Activated naive CD4-positive, alpha-beta T cell treated with anti-CD3 and anti-CD28 coated beads, Interleukin-2, amount 50 U/mL, for 72 hours (primary cell): ENCODE measurements at regions not wholly inside any gene's neighbourhood (a gene's known extent, or its start where the extent isn't known, plus 50 kb on each side); places are given as distances from the start of the nearest gene placed in this dataset.

Experiments
- ATAC-seq, 2 donors: fragments of 150-1000 bp; cut with Tn5 transposase; 2 replicates each; pipeline ENCODE4 v1.10.0; 2021; ENCODE audit warnings: mild to moderate bottlenecking in 2 of 2, moderate library complexity in 2 of 2
- DNase-seq, 2 donors: peaks; one replicate each; pipeline ENCODE4 v3.0.0; 2021 to 2022; ENCODE audit warnings: low spot score in 2 of 2
- H3K27ac Mint-ChIP-seq, 2 donors: one replicate each; pipeline ENCODE4 v1.8.0; 2022; ENCODE audit warnings: mild to moderate bottlenecking in 2 of 2, mixed read lengths in 2 of 2
- H3K36me3 Mint-ChIP-seq, 2 donors: one replicate each; pipeline ENCODE4 v1.8.0; 2022; ENCODE audit warnings: mixed read lengths in 2 of 2
- H3K9me3 Mint-ChIP-seq, 2 donors: one replicate each; pipeline ENCODE4 v1.8.0; 2022; ENCODE audit warnings: mixed read lengths in 2 of 2

DNA sequence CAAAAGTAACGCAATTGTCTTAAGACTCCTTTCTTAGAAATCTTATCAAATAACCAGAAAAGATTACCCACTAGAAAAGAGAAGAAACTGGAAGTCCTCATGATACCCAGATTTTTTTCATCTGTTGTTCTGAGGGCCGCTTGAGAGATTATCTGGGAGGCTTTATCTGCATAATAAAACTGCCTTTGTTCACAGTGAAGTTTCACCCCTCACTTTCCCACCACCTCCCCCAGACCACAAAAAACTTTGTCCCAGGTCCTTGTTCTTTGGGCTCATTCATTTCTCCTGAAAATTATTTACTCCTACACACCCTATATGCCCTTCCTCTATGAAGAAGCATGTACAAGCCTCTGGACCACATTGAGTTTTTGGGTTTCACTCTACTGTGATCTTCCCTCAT lies 745.1 kb upstream of the COBL start:
- Mint-ChIP-seq H3K27ac (no peak overlapping the region), H3K9me3 (peaks cover 0 to 8% of the 10 kb centered on the region in 2 donors), H3K36me3 (no peaks in the 10 kb centered on the region)
- ATAC-seq (no peak), DNase-seq (no peak)

GRCh38 chr7:52053525-52053924 lies 736.9 kb upstream of the COBL start:
- Mint-ChIP-seq H3K9me3 (peaks cover 5 to 19% of the 10 kb centered on the region in 2 donors), H3K36me3 (no peaks in the 10 kb centered on the region), H3K27ac (no peak overlapping the region)
- DNase-seq = no peak
- ATAC-seq = no peak

- Mint-ChIP-seq H3K27ac (no peak overlapping the region), H3K36me3 (no peaks in the 10 kb centered on the region), H3K9me3 (peaks cover 0 to 13% of the 10 kb centered on the region in 2 donors)
- DNase-seq (no peak), ATAC-seq (no peak)
Observed at GRCh38 chr7:52030722-52031121, 714.1 kb upstream of the COBL start.

DNA sequence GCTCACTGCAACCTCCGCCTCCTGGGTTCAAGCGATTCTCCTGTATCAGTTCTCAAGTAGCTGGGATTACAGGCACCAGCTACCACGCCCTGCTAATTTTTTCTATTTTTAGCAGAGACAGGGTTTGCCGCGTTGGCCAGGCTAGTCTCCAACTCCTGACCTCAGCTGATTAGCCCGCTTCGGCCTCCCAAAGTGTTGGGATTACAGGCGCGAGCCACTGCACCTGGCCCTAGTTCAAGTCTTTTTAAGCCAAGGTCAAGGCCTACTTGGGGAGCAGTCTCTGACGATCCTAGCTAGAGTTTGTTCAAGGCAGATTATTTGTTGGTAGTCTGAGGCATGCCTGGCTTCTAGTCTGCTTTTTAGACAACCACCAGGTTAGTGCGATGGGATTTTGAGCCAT lies 709.5 kb upstream of the COBL start:
- Mint-ChIP-seq H3K9me3 (peaks cover 0 to 13% of the 10 kb centered on the region in 2 donors), H3K36me3 (no peaks in the 10 kb centered on the region), H3K27ac (no peak overlapping the region)
- DNase-seq = no peak
- ATAC-seq = no peak

- no peak for DNase-seq
- Mint-ChIP-seq H3K9me3 (peaks cover 0 to 11% of the 10 kb centered on the region in 2 donors), H3K36me3 (no peaks in the 10 kb centered on the region), H3K27ac (no peak overlapping the region)
- no peak for ATAC-seq
Observed at GRCh38 chr7:52021343-52021742, 704.7 kb upstream of the COBL start.

- no peak for ATAC-seq
- Mint-ChIP-seq H3K9me3 (peaks cover 0 to 11% of the 10 kb centered on the region in 2 donors), H3K27ac (no peak overlapping the region), H3K36me3 (no peaks in the 10 kb centered on the region)
- DNase-seq = no peak
Observed at GRCh38 chr7:52018680-52019054, 702.1 kb upstream of the COBL start.

DNA sequence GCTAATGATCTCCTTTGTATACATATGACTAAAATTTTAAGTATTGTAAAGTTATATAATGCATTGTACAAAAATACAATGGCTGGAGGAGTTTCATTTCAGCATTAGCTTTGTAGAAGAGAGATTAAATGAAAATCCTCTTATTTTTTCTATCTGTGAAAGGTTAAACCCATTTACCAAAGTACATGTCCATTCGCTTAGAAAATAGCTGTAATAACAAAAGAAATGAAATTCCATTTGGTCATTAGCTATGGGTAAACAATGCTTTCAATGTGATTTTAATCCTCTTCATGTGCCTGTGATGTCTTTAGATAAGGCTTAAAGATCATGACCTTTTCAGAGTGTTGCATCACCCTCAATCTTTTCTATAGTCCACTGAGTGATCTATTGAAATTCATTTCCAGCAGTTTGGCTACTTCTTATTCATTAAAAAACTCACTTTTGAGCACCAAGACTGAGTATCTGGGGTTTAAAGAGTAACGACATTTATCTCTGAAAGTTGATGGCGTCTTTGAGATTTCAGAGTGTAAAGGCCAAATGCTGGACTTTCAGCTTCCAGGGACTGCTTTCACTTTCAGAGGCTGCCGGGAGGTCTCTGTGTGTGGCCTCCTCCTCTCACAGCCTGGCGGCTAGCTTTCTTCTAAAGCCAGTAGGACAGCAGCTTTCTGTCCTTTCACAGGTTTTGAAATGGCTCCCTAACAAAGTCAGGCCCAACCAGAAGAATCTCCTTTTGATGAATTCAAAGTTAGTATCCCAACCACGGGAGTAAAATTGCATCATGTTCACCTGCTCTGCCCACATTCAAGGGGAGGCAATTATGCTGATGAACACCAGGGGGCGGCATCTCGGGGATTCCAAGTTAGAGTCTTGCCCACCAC lies 701.4 kb upstream of the COBL start:
- peaks cover 0 to 11% of the 10 kb centered on the region in 2 donors for H3K9me3 Mint-ChIP-seq
- ATAC-seq (peak in 1 of 2 donors; percentile 67), DNase-seq (peak in 1 of 2 donors; percentile 40)
- no peaks in the 10 kb centered on the region for H3K36me3 Mint-ChIP-seq
- H3K27ac Mint-ChIP-seq = peak overlapping the region in 1 of 2 donors; percentile 14

DNA sequence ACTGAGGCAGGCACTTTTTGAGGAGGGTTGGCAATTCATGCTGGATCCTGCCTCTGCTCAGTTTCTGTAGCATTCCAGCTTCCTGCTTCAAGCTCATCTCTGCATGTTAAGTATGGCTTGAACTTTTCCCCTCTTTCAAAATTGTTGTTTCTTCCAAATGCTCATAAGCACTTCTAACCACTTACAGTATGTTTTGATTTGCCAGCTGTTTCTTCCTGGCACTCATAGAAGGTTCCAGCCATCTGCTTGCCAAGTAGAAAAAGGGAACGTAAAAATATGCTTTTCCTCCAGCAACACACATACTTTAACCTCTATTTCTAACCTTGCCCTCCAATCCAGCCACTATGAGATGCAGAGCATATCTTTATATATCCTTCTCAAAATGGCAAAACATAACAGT lies 692.6 kb upstream of the COBL start:
- peaks cover 13 to 41% of the 10 kb centered on the region in 2 donors for H3K9me3 Mint-ChIP-seq
- no peak for ATAC-seq
- H3K27ac Mint-ChIP-seq = no peak overlapping the region
- peaks cover 0 to 13% of the 10 kb centered on the region in 2 donors for H3K36me3 Mint-ChIP-seq
- no peak for DNase-seq

- ATAC-seq (no peak), DNase-seq (no peak)
- peaks cover 13 to 55% of the 10 kb centered on the region in 2 donors for H3K9me3 Mint-ChIP-seq
- peaks cover 0 to 24% of the 10 kb centered on the region in 2 donors for H3K36me3 Mint-ChIP-seq
- H3K27ac Mint-ChIP-seq = no peak overlapping the region
Observed at GRCh38 chr7:52006674-52007073, 690.1 kb upstream of the COBL start.

GRCh38 chr7:52005613-52006012 lies 689.0 kb upstream of the COBL start:
- DNase-seq = no peak
- peaks cover 0 to 17% of the 10 kb centered on the region in 2 donors for H3K36me3 Mint-ChIP-seq
- no peak overlapping the region for H3K27ac Mint-ChIP-seq
- peaks cover 8 to 53% of the 10 kb centered on the region in 2 donors for H3K9me3 Mint-ChIP-seq
- no peak for ATAC-seq

- DNase-seq = no peak
- no peak overlapping the region for H3K27ac Mint-ChIP-seq
- peaks cover 0 to 24% of the 10 kb centered on the region in 2 donors for H3K36me3 Mint-ChIP-seq
- ATAC-seq = no peak
- peaks cover 22 to 39% of the 10 kb centered on the region in 2 donors for H3K9me3 Mint-ChIP-seq
Observed at GRCh38 chr7:51995596-51996179, 679.1 kb upstream of the COBL start.

GRCh38 chr7:51982653-51983052 lies 666.0 kb upstream of the COBL start:
- ATAC-seq = no peak
- H3K27ac Mint-ChIP-seq = no peak overlapping the region
- peaks cover 7 to 19% of the 10 kb centered on the region in 2 donors for H3K9me3 Mint-ChIP-seq
- no peak for DNase-seq
- peaks cover 0 to 7% of the 10 kb centered on the region in 2 donors for H3K36me3 Mint-ChIP-seq

DNA sequence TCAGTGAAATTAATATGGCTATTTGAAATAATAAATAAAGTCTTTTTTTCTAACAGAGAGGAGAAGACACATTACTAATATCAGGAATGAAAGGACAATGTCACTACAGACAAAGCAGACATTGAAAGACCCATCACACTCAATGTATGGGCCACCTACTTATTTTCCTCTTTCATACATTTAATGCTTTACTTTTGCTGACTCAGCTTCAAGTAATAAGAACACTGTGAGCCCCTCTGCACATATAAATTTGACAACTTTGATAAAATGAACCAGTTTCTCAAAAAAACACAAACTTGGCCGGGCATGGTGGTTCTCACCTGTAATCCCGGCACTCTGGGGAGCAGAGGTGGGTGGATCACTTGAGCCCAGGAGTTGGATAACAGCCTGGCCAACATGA lies 664.2 kb upstream of the COBL start:
- Mint-ChIP-seq H3K27ac (no peak overlapping the region), H3K36me3 (no peaks in the 10 kb centered on the region), H3K9me3 (peaks cover 0 to 8% of the 10 kb centered on the region in 2 donors)
- DNase-seq (no peak), ATAC-seq (no peak)

GRCh38 chr7:51980313-51980712 lies 663.7 kb upstream of the COBL start:
- H3K36me3 Mint-ChIP-seq = no peaks in the 10 kb centered on the region
- H3K9me3 Mint-ChIP-seq = peaks cover 0 to 6% of the 10 kb centered on the region in 2 donors
- no peak for ATAC-seq
- no peak for DNase-seq
- no peak overlapping the region for H3K27ac Mint-ChIP-seq

DNA sequence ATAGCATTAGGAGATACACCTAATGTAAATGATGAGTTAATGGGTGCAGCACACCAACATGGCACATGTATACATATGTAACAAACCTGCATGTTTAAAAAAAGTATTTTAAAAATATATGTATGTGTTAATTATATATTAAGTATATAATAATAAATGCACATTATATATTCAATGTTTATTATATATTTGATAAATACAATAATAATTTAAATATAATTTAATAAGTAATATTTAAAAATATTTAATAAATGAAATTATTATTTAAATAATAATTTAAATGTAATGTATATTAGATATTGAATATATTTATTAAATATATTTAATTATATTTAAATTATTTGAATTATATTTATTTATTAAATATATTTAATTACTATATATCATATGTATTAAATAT lies 661.3 kb upstream of the COBL start:
- DNase-seq = no peak
- Mint-ChIP-seq H3K9me3 (no peaks in the 10 kb centered on the region), H3K36me3 (no peaks in the 10 kb centered on the region), H3K27ac (no peak overlapping the region)
- ATAC-seq = no peak

DNA sequence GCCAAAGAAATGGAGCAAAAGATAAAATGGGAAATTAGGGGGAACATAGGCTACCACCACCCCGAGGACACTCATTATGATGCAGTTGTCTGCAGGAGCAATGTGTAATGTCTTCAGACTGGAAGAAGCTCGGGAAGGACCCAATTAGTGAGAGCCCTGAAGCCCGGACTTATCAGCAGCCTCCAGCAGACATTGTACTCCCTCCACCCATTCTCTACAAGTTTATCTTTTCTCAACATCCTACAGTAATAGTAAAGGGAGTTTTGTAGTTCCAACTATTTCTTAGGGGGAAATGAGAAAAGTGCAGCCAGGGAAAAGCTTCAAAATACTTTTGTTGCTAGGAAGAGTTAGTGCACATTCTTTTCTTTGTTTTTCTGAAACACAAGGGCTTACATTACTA lies 657.3 kb upstream of the COBL start:
- peaks cover 5 to 7% of the 10 kb centered on the region in 2 donors for H3K9me3 Mint-ChIP-seq
- H3K36me3 Mint-ChIP-seq = no peaks in the 10 kb centered on the region
- ATAC-seq = no peak
- no peak for DNase-seq
- H3K27ac Mint-ChIP-seq = no peak overlapping the region

- no peak for ATAC-seq
- Mint-ChIP-seq H3K27ac (no peak overlapping the region), H3K9me3 (peaks cover 5 to 7% of the 10 kb centered on the region in 2 donors)
Observed at GRCh38 chr7:51973071-51973470, 656.5 kb upstream of the COBL start.

More at GRCh38 chr7:51973071-51973470, 656.5 kb upstream of the COBL start:
- DNase-seq = no peak
- no peaks in the 10 kb centered on the region for H3K36me3 Mint-ChIP-seq
